Chondrocyte (in vitro differentiated cells): ENCODE measurements at regions not wholly inside any gene's neighbourhood (a gene's known extent, or its start where the extent isn't known, plus 50 kb on each side); places are given as distances from the start of the nearest gene placed in this dataset.

Source experiments
- DNase-seq: peaks from one replicate; pipeline ENCODE4 v3.0.0; 2021; ENCODE audit warnings: mixed read lengths, low spot score
- H3K27ac Mint-ChIP-seq: one replicate; pipeline ENCODE4 v1.8.0; 2021; ENCODE audit warnings: mild to moderate bottlenecking, moderate library complexity, mixed read lengths; ENCODE audit not compliant: unreplicated experiment
- H3K27me3 Mint-ChIP-seq: 2 replicates; pipeline ENCODE4 v1.8.0; 2021; ENCODE audit warnings: low read depth, mixed read lengths
- H3K36me3 Mint-ChIP-seq: 2 replicates; pipeline ENCODE4 v1.8.0; 2021; ENCODE audit warnings: low read depth, mixed read lengths
- H3K4me1 Mint-ChIP-seq: 2 replicates; pipeline ENCODE4 v1.8.0; 2021; ENCODE audit warnings: low read depth, mild to moderate bottlenecking, mixed read lengths
- H3K4me3 Mint-ChIP-seq: one replicate; pipeline ENCODE4 v1.8.0; 2021; ENCODE audit warnings: mild to moderate bottlenecking, moderate library complexity, mixed read lengths; ENCODE audit not compliant: unreplicated experiment
- H3K9me3 Mint-ChIP-seq: 2 replicates; pipeline ENCODE4 v1.8.0; 2021; ENCODE audit warnings: low read depth, mixed read lengths
- TF ChIP-seq, protein P1 (sequence below): fragments of 200-600 bp; sonication (generic); IDR thresholded peaks from 2 replicates; pipeline ENCODE4 v1.5.0; 2021; ENCODE audit warnings: antibody characterized with exemption, mild to moderate bottlenecking, moderate library complexity

- TF ChIP-seq, protein P1, sequence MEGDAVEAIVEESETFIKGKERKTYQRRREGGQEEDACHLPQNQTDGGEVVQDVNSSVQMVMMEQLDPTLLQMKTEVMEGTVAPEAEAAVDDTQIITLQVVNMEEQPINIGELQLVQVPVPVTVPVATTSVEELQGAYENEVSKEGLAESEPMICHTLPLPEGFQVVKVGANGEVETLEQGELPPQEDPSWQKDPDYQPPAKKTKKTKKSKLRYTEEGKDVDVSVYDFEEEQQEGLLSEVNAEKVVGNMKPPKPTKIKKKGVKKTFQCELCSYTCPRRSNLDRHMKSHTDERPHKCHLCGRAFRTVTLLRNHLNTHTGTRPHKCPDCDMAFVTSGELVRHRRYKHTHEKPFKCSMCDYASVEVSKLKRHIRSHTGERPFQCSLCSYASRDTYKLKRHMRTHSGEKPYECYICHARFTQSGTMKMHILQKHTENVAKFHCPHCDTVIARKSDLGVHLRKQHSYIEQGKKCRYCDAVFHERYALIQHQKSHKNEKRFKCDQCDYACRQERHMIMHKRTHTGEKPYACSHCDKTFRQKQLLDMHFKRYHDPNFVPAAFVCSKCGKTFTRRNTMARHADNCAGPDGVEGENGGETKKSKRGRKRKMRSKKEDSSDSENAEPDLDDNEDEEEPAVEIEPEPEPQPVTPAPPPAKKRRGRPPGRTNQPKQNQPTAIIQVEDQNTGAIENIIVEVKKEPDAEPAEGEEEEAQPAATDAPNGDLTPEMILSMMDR = no peak
- H3K4me1 Mint-ChIP-seq = no peaks in the 10 kb centered on the region
- no peak overlapping the region for H3K27ac Mint-ChIP-seq
- H3K36me3 Mint-ChIP-seq = no peaks in the 10 kb centered on the region
- no peak overlapping the region for H3K4me3 Mint-ChIP-seq
- no peak for DNase-seq
- no peaks in the 10 kb centered on the region for H3K9me3 Mint-ChIP-seq
- H3K27me3 Mint-ChIP-seq = peaks cover 4% of the 10 kb centered on the region
Observed at GRCh38 chr11:81749245-81749644, 984.4 kb downstream of the FAM181B start.

- Mint-ChIP-seq H3K9me3 (no peaks in the 10 kb centered on the region), H3K27me3 (peaks cover 3% of the 10 kb centered on the region), H3K36me3 (no peaks in the 10 kb centered on the region), H3K27ac (no peak overlapping the region), H3K4me3 (no peak overlapping the region), H3K4me1 (no peaks in the 10 kb centered on the region)
- peak; percentile 85 for DNase-seq
- TF ChIP-seq, protein P1 = no peak
Observed at GRCh38 chr11:81744336-81745116, 989.1 kb downstream of the FAM181B start.

- Mint-ChIP-seq H3K4me1 (no peaks in the 10 kb centered on the region), H3K4me3 (no peak overlapping the region), H3K27ac (no peak overlapping the region), H3K9me3 (peaks cover 19% of the 10 kb centered on the region), H3K36me3 (no peaks in the 10 kb centered on the region), H3K27me3 (no peaks in the 10 kb centered on the region)
- TF ChIP-seq, protein P1 = no peak
- DNase-seq = no peak
Observed at GRCh38 chr11:81725701-81726100, 1008.0 kb downstream of the FAM181B start.

- TF ChIP-seq, protein P1 = no peak
- no peaks in the 10 kb centered on the region for H3K27me3 Mint-ChIP-seq
- no peak for DNase-seq
- H3K9me3 Mint-ChIP-seq = peaks cover 5% of the 10 kb centered on the region
- no peak overlapping the region for H3K27ac Mint-ChIP-seq
- no peak overlapping the region for H3K4me3 Mint-ChIP-seq
- no peaks in the 10 kb centered on the region for H3K4me1 Mint-ChIP-seq
- no peaks in the 10 kb centered on the region for H3K36me3 Mint-ChIP-seq
Observed at GRCh38 chr11:81717695-81718094, 1016.0 kb downstream of the FAM181B start.

GRCh38 chr11:81707881-81708280 is 1025.8 kb downstream of the FAM181B start:
- Mint-ChIP-seq H3K9me3 (peaks cover 6% of the 10 kb centered on the region), H3K27me3 (no peaks in the 10 kb centered on the region), H3K4me3 (no peak overlapping the region), H3K27ac (no peak overlapping the region), H3K4me1 (no peaks in the 10 kb centered on the region), H3K36me3 (no peaks in the 10 kb centered on the region)
- no peak for DNase-seq
- TF ChIP-seq, protein P1 = no peak
